Tibial nerve (tissue), 3 donors: ENCODE measurements at regions not wholly inside any gene's neighbourhood (a gene's known extent, or its start where the extent isn't known, plus 50 kb on each side); places are given as distances from the start of the nearest gene placed in this dataset.

Source experiments
- POLR2A ChIP-seq, 2 donors: fragments of 450-650 bp; IDR thresholded peaks; one replicate each; pipeline ENCODE4 v1.6.1; 2017; ENCODE audit warnings: antibody characterized with exemption in 2 of 2, mild to moderate bottlenecking in 2 of 2, moderate library complexity in 2 of 2
- TF ChIP-seq, protein P1 (sequence below), 5 experiments: fragments of 200-600 bp in 3 of 5; fragments of 450-650 bp in 2 of 5; sonication (generic) in 3 of 5; IDR thresholded peaks; one replicate each; pipeline ENCODE4 v1.5.1; 2016 to 2019; ENCODE audit warnings: antibody characterized with exemption in 5 of 5, mild to moderate bottlenecking in 3 of 5, moderate library complexity in 2 of 5

DNA sequence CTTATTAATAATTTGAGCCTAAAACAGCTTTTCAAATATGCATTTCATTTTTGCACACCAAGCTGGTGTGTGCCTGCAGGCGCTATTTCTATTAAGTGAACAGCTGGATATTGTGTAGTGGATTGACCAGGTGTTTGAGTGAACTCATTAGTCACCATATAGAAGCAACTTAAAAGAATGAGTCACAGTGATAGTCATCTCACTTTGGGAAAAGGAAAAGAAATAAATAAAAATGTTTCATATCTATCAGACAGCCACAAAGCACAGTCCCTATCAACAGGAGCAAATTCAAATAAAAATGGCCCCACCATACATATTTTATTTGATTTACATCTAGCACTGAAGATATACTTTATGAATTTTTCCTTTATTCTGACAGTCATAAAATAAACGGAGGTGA lies 456.5 kb upstream of the CDH9 start:
- TF ChIP-seq, protein P1, sequence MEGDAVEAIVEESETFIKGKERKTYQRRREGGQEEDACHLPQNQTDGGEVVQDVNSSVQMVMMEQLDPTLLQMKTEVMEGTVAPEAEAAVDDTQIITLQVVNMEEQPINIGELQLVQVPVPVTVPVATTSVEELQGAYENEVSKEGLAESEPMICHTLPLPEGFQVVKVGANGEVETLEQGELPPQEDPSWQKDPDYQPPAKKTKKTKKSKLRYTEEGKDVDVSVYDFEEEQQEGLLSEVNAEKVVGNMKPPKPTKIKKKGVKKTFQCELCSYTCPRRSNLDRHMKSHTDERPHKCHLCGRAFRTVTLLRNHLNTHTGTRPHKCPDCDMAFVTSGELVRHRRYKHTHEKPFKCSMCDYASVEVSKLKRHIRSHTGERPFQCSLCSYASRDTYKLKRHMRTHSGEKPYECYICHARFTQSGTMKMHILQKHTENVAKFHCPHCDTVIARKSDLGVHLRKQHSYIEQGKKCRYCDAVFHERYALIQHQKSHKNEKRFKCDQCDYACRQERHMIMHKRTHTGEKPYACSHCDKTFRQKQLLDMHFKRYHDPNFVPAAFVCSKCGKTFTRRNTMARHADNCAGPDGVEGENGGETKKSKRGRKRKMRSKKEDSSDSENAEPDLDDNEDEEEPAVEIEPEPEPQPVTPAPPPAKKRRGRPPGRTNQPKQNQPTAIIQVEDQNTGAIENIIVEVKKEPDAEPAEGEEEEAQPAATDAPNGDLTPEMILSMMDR (IDR thresholded peaks at IDR 0.05): no peak
- TF ChIP-seq POLR2A (IDR thresholded peaks at IDR 0.05): no peak
